SH-SY5Y (cell line): ENCODE measurements at regions not wholly inside any gene's neighbourhood (a gene's known extent, or its start where the extent isn't known, plus 50 kb on each side); places are given as distances from the start of the nearest gene placed in this dataset.

Experiments
- GATA2 ChIP-seq: IDR thresholded peaks from 2 replicates; pipeline ENCODE4 v1.6.1; 2011; ENCODE audit warnings: mild to moderate bottlenecking, low read depth, low read length
- GATA3 ChIP-seq: IDR thresholded peaks from 2 replicates; pipeline ENCODE4 v1.6.1; 2011; ENCODE audit warnings: low read depth, mild to moderate bottlenecking, low read length, moderate library complexity

DNA sequence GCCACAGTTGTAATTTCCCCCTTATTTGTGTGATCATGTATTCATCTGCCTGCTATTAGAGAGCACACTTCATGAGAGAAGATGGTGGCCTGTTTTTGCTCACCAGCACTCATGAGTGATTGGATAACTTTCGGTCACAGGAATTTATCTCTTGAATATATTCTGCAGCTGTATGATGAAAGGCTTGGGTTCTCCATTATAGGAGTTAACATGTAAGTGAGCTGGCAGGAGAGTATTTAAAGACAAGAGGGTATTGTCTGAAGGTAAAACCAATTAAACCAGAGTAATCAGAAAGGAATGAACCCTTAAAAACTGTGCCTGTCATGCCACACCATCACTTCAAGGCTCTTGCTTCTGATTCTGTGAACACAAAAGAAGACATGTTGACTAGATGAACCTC lies 574.9 kb upstream of the CAMK1G start:
- TF ChIP-seq GATA2, result no peak
- TF ChIP-seq GATA3, result no peak
